ENCODE measurements at regions not wholly inside any gene's neighbourhood (a gene's known extent, or its start where the extent isn't known, plus 50 kb on each side); places are given as distances from the start of the nearest gene placed in this dataset.

DNA sequence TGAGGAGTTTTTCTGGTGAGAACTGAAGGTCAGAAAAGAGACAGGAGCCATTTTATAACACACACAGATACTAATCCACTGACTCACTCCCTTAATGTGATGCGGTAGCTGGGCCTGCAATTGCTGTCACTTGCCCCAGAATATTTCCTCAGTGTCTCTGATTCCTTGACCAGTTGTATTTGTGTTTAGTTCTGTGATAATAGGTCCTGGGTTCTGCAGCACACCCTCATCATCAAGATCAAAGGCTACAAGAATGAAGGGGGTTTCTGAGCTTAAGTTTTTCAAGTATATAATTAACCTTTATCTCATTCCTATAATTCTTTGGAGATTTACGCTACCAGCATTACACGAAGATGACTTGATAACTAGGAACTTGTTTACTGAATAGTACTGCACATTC, 576.5 kb upstream of the CPXCR1 start:
- TF ChIP-seq CHD2 (IDR thresholded peaks at IDR 0.05; ENCODE audit: low read depth, low read length): no peak
- TF ChIP-seq HCFC1 (IDR thresholded peaks at IDR 0.05; ENCODE audit: low read depth, low read length): no peak
- TF ChIP-seq, protein P1, sequence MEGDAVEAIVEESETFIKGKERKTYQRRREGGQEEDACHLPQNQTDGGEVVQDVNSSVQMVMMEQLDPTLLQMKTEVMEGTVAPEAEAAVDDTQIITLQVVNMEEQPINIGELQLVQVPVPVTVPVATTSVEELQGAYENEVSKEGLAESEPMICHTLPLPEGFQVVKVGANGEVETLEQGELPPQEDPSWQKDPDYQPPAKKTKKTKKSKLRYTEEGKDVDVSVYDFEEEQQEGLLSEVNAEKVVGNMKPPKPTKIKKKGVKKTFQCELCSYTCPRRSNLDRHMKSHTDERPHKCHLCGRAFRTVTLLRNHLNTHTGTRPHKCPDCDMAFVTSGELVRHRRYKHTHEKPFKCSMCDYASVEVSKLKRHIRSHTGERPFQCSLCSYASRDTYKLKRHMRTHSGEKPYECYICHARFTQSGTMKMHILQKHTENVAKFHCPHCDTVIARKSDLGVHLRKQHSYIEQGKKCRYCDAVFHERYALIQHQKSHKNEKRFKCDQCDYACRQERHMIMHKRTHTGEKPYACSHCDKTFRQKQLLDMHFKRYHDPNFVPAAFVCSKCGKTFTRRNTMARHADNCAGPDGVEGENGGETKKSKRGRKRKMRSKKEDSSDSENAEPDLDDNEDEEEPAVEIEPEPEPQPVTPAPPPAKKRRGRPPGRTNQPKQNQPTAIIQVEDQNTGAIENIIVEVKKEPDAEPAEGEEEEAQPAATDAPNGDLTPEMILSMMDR (CRISPR knock-in tag; IDR thresholded peaks at IDR 0.05): no peak
- no peak for TF ChIP-seq SP1 (IDR thresholded peaks at IDR 0.05)
- TF ChIP-seq SP1 (CRISPR knock-in tag; IDR thresholded peaks at IDR 0.05): no peak
- no peak for TF ChIP-seq SNRNP70 (IDR thresholded peaks at IDR 0.05; ENCODE audit: low read depth, low read length)
- no peak for TF ChIP-seq ZNF530 (CRISPR knock-in tag; IDR thresholded peaks at IDR 0.05; ENCODE audit: low read depth)

Data from HepG2 (cell line).